Activated naive CD8-positive, alpha-beta T cell treated with anti-CD3 and anti-CD28 coated beads, Interleukin-2, amount 50 U/mL, for 16 hours (primary cell): ENCODE measurements at regions not wholly inside any gene's neighbourhood (a gene's known extent, or its start where the extent isn't known, plus 50 kb on each side); places are given as distances from the start of the nearest gene placed in this dataset.

ENCODE experiments used
- DNase-seq: peaks from one replicate; pipeline ENCODE4 v3.0.0-alpha.2; 2020; ENCODE audit warnings: low read depth, low spot score

DNA sequence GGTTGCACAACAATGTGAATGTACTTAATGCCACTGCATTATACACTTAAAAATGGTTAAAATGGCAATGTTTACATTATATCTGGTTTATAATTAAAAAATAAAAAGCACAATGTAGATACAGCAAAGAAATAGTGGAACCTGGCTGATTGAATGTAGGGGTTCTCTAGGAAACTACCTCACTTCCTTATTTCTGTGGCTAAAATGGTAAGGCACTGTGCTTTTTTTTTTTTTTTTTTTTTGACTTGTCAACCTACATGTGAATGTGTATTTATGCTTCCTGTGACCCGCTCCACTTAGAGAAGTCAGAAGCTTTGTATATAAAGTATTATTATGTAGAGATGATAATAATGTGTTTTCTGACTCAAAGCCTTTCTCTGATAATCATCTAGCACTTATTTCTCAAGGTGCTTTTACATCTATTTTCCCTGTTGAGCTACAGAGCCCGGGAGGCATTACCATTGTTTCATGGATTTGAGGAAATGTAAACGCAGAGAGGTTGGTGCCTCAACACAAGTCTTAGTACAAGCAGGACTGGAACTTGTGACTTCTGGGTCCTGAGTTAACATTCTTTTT, 55.0 kb downstream of the SOX4 start:
- no peak for DNase-seq

DNA sequence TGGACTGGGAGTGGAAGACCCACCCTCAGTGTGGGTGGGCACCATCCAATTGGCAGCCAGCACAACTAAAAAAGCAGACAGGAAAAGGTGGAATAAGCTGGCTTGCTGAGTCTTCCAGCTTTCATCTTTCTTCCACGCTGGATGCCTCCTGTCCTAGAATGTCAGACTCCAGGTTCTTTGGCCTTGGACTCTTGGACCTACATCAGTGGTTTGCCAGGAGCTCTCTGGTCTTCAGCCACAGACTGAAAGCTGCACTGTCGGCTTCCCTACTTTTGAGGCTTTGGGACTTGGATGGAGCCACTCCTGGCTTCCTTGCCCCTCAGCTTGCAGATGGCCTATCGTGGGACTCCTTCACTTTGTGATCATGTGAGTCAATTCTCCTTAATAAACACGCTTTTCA, 59.8 kb downstream of the SOX4 start:
- DNase-seq: no peak

DNA sequence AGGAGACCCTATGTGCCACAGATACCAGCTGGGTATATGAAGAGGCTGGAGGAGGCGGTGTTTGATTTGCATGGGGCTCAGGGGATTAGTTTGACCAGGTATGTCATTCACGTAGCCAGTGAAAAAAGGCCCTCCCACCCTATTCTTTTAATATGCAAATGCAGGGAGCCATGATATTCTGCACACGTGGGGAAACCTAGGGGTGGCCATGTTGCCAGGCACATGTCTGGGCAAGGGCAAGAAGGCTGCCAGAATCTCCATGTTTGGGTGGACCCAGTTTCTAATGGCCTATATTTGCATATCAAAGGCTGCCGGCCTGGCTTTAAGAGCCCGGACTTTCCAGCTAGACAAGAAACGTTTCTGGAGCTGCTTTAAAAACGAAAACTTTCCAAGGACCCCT, 60.4 kb downstream of the SOX4 start:
- DNase-seq: no peak

DNA sequence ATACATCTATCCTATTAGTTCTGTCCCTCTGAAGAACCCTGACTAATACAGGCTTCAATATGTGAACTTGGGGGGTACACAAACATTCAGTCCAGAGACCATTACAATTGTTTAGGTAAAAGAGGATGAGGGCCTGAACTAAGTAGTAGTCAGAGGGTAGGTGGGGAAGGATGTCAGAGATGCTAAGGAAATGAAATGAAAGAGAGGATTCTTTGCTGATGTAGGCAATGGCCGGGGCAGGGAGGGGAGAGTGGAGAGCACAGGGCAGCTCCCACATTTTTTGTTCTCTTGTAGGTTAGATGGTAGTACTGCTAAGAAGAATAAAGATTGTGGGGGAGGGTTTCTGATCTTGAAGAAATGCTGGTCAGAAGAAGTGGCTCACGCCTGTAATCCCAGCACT, 60.8 kb downstream of the SOX4 start:
- no peak for DNase-seq

DNA sequence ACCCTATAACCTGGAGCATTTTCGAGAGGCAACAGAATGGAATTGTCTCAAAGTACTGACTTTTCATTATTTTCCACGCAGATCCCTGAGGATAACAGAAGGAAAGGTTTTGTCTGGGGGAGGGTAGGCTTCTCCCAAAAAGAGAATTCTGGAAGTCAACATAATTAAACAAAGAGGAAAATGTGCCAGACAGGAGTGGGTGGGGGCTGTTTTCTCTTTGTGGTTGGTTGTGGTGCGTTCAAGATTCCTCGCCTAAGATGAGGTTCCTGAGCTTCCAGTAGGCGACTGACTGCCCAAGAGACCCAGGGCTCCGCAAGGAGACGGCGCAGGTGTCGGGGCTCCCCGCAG, 70.4 kb downstream of the SOX4 start:
- DNase-seq: no peak

DNA sequence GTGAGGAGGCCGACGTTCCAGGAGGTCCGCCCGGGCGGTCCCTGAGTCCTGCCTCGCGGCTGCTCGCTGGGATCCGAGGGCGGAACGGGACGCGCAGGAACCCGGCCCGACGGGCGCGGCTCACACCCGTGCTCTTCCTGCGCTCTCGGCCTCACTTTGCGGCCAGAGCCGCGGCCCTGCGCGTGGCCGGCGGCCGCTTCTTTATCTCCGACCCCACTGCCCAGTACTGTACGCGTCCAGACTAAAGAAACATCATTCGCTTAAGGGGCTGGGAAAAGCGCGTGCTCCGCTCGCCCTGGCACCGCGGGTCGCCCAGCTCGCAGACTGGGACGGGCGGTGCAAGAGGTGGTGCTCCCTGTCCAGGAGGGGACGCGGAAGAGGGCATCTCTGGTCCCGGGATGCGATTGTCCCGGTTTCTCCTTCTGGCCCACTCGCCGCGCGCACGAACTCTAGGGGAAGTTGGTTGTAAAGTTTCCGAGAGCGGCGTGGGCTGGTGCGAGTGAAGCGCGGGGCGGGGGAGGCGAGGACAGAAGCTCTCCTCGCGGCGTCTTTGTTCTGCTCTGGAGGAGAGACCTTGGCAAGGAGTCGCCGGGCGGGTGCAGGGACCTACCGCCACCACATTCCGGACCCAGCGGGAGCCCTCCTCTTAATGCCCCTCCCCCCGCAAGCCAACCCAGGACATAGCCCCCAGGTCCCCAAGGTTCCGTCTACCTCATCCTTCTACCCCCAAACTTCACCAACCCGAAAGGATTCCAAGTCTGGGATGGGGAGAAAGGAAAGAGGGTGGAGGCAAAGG, 71.0 kb downstream of the SOX4 start:
- no peak for DNase-seq

DNA sequence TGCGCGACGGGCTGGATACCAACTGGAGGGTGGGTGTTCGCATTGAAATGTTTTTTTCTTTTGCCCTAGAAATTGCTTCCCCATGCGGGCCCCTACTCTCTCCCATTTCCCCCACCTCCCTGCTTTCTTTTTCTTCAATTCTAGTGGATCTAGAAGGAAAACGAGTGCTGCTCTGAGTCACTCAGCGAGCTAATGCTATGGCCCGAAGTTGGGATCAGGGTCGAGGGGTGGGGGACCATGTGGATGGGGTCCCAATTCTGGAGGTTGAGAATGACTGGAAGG, 71.5 kb downstream of the SOX4 start:
- no peak for DNase-seq

DNA sequence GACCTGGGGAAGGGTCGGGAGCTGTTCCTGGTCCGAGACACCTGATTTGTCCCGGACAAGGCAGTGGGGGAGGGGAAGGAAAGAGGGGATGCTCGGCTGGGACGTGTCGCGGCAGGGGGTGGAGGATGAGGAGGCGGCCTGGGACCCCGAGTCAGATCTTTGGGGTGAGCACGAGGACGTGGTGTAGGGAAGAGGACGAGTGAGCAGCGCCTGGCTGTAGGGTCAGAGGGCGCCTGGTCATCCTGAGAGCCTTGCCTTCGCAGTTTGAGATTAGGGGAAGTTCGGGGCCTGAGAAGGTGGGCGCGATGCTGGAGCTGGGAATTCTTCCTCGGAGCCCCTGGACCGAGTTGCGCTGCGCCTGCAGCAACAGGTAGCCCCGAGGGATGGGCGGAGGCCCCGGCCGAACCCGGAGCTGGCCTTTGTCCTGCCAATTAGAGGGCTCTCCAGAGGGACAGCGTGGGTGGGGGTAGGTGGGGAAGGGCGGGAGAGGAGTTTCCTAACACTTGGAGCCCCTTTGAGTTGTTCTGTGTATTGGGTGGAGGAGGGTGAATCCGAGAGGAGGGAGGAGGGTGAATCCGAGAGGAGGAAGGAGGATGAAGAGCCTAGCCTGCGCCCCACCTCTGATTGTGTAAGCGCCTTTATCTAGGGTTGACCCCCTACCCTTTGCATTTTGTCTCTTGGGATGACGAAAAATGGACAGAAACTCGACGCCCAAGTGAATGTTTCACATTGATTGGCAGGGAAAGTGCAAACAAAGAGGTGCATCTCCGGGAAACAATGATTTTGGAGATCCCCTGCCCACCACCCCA, 72.0 kb downstream of the SOX4 start:
- no peak for DNase-seq

DNA sequence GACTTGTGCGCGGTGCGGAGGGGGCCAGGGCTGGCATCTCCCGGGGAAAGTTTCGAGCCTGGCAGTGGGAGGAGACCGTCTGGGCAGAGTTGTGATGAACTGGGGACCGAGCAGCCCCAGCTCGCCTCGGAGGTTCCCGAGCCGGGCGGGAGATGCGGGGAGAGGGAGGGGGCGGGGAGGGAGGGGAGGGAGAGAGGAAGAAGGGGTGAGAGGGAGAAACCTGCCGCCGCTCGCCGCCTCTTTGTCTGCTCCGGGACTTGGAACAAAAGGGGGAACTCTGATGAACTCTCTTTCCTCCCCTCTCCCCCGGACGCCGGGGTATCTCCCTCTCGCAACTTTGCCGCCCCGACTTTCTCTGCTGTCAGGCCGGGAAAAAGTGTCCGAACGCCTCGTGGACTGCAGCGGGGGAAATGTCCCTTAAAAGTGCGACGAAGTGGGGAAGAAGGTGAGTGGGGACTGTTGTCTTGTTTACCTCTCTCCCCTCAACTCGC, 72.7 kb downstream of the SOX4 start:
- DNase-seq: no peak

DNA sequence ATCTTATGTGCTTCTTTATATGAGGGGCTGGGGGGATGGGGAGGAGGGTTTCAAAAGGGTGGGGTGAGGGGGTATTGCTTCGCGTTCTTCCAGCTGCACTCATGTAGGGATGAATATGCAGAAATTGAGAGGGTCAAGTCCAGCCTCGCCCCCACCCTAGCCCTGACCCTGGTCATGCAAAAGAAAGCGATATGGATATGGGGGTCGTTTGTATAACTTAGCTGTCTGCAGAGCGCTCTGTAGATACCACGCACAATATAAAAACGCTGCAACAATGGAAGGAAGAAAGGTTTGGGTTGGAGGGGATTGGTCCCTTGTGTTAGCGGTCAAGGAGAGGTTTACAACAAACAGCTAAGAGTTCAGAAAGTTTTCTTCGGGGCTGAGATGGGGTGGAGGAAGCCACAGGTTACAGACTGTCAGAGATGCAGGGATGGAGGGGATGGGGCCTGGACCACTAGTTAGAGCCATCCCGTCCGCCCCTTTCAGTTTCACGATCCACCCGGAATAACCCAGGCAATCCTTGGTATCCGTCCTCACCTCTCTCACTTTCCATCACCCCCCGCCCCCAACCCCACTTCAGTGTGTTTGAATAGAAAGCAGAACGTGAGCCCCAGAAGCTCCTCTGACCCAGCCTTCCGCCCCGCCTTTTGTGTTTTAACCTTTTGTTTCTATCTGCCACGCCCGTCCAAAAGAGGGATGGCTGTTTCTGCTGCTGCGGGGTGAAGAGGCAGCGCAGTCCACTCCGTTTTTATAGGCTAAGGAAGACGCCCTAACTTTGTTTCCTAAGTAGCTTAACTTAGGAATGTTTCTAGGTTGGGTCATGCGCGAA, 73.5 kb downstream of the SOX4 start:
- DNase-seq: no peak

DNA sequence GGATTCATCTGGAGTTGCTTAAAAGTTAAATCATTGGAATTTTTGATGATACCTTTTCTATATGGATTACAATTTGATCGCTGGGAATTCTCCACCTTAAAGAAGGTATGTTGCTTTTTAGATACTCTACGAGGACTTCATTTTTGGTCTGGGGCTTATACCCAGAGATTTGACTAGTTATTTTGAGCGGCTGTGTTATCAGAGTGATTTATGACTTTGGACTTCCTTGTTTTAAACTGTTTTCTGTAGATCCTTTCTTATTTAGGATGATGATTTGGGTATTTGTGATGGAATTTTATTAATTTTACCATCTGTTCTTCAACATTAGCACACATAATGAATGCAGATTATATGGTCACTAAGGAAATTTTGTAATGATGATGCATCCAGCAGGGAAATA, 75.2 kb downstream of the SOX4 start:
- DNase-seq: no peak

DNA sequence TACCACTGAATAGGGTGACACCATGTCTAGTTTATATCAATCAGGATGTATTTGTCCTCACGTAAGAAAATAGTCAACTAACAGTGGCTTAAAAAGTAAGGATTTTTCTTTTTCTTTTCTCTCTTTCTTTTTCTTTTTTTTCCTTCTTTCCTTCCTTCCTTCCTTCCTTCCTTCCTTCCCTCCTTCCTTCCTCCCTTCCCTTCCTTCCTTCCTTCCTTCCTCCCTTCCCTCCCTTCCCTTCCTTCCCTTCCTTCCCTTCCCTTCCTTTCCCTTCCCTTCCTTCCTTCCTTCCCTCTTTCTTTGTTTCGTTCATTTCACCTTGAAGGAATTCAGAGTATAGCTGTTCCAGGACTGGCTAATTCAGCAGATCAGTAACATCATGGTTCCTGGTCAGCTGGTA, 83.2 kb downstream of the SOX4 start:
- no peak for DNase-seq

DNA sequence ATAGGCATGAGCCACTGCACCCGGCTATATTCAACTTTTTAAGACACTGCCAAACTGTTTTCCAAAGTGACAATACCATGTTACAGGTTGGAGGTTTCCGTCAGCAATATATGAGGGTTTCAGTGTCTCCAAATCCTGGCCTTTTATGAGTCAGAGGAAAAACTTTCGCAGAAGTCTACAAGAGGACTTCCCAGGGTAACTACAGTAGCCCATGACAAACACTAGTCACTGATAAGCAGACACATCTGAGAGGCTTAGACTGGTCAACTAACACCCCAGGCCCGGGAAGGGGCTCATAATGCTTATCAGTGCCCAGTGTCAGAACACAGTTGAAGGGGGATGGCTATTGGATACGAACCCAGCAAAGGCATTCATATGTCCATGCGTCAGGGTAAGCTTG, 85.4 kb downstream of the SOX4 start:
- DNase-seq: no peak

DNA sequence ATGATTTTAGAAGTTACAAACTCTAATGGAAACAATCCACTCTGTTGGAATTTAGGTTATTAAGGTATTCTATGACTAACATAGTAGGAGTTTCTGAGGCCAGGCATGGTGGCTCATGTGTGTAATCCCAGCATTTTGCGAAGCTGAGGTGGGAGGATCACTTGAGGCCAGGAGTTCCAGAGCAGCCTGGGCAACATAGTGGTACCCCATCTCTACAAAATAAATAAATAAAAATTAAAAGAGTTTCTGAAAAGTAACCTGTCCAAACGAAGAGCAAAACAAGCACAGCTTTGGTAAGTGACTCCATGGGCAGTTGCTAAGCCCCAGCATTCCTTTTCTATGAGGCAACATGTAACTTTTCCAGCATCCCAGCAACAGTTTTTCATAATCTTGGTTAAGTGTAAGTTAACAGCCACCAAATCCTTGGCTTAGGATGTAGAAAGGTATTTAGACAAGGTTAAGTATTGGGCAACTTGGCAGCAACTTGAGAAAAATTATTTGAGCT, 86.3 kb downstream of the SOX4 start:
- no peak for DNase-seq

DNA sequence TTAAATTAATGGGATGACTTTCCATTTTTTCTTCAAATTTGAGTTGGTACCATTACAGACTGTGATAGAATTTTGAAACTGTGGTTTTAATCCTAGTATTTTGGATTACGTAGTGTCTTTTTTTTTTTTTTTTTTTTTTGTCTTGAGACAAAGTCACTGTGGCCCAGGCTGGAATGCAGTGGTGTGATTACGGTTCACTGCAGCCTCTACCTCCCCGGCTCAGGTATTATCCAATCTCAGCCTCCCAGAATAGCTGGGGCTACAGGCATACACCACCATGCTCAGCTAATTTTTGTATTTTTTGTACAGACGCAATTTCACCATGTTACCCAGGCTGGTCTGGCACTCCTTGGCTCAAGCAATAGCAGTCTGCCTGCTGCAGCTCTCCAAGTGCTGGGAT, 87.1 kb downstream of the SOX4 start:
- no peak for DNase-seq

DNA sequence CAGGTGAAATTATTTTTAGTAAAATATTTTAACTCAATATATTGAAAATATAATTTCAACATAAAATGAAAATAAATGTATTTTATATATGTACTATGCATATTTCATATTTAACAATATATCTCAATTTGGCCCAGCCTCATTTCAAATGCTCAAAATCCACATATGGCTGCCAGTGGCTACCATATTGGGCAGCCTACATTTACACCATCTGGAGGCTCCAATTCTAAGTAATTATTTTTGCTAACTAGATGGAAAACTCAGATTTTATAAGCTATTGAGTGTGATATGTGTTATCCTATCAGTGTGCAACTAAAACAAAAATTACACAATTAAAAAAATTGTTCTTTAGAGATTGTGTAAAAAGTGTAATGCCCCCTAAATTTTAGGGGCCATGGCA, 96.9 kb downstream of the SOX4 start:
- no peak for DNase-seq

DNA sequence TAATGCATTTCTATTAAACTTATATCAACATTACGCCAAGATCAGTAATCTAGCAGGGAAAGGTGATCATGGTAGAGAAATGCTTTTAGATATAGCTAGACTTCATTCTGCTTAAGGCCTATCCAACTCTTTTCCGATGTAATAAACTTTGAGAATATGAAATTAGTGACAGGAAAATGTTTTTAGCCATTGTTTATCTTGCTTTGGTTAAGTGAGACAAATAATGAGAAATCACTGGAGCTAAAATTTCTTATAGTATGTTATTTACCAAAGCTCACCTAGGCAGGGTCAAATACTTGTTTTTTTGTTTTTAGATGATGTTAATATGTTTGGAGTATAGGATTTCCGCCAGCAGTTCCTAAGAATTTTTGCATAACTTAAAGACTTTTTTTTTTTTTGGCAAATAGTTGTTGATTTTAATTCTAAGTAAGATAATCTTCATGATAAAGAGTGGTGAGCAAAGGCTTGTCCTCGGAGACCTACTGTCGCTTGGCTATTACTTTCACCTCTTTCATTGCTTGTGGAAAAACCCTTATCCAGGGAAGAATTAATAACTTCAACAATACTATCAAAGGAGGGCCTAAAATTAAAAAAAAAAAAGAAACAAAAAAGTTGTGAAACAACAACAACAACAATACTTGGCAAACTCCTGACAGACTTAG, 98.3 kb downstream of the SOX4 start:
- no peak for DNase-seq

DNA sequence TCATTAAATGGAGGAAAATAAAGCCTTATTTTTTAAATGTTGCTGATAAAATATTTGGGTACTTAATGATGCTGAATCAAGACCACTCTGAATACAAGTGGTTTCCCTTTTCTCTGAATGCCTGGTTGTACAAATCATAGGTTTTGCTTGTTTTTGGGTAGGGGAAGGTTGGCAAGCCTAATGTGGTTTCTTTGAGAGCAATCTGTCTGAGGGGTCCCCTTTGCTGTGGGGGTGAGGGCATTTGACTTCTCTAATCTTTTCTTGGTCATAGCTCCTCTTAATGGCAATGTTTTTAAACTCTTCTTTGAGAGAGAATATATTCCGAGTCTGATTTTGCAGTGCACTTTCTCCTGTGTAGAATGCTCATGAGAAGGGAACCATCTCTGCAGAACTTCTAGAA, 99.2 kb downstream of the SOX4 start:
- DNase-seq: no peak

DNA sequence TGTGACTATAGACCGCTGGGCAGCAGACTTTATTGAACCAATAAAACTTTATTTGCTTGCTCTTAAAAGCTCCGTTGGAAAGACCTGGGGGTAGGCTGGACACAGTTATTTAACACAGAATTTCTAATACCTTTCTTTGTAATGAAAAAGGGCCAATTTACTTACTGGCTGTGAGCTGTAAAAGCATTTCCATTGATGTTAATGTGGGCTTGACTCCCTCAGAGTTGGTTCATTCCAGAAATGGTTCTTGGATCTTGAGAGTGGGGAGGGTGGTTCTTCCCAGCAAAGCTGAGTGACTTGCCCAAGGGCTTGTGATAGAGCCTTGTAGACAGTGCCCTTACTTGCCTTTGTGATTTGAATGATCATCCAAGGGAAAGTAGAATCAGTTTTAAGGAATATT, 100.6 kb downstream of the SOX4 start:
- DNase-seq: no peak

DNA sequence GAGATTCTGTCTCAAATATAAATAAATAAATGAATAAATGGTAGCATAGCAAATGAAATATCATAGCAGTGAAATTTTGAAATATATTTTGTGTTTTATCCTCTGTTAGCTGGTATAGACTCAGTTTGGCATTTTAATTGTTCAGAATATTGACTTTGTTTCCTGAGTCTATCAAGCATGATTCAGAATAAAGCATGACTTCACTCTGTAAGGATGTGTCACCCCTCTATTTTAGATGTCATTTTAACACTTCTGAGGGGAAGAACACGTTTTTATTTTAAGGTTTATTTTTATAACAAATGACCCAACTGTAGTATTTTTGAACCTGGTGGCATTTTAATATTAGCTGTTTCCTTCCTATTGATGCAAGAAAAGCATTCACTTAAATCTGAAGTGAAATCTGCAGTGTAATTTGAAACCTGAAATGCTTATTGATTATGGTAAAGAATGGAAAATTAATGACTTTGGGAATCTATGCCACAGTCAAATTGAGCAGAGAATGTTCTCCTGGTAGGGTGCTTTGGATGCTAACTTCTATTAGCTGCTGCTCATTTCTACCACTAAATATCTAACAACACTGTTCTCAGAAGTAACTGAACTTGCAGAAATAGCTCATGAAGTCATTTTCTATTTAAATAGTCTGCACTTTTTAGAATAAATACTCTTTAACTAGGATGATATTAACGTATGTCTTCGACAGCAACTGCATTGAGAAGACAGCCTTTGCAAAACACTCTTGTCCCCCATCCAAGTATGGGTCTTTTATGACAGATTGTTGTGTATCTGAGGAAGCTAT, 114.2 kb downstream of the SOX4 start:
- no peak for DNase-seq

DNA sequence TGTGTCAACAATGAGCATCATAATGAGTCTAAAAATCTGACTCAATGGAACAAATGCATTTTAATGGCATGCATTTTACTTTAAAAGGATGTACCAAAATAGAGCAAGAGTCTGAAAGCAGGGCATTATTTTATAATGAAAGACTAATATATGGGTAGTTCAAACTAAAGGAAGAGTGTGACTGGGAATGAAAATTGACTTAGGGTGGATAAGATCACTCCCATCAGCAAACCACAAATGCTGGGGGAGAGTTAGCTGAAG, 114.7 kb downstream of the SOX4 start:
- no peak for DNase-seq
